Natural killer cell (primary cell): ENCODE measurements at regions not wholly inside any gene's neighbourhood (a gene's known extent, or its start where the extent isn't known, plus 50 kb on each side); places are given as distances from the start of the nearest gene placed in this dataset.

ENCODE experiments used
- ATAC-seq, 3 donors: fragments of 150-1000 bp in 2 of 3; fragments of 200-7000 bp in 1 of 3; cut with Tn5 transposase; 1 replicate in 1 of 3; 2 replicates in 2 of 3; pipeline ENCODE4 v1.10.0; 2021; ENCODE audit warnings: mild to moderate bottlenecking in 2 of 3, moderate library complexity in 2 of 3
- DNase-seq, 2 donors: peaks; one replicate each; pipeline versions ENCODE4 v3.0.0 to v3.0.0-alpha.2; 2013 to 2021; ENCODE audit warnings: mixed read lengths in 1 of 2
- H3K27ac ChIP-seq: one replicate; pipeline ENCODE4 v1.5.1; 2013; ENCODE audit warnings: mild to moderate bottlenecking, low read length
- H3K27me3 ChIP-seq: one replicate; pipeline ENCODE4 v1.6.1; 2013; ENCODE audit warnings: low read length; ENCODE audit not compliant: control insufficient read depth, insufficient read depth
- H3K36me3 ChIP-seq: one replicate; pipeline ENCODE4 v1.6.1; 2013; ENCODE audit warnings: low read length; ENCODE audit not compliant: control insufficient read depth, insufficient read depth
- H3K4me1 ChIP-seq: one replicate; pipeline ENCODE4 v1.6.1; 2013; ENCODE audit warnings: low read length; ENCODE audit not compliant: control insufficient read depth, insufficient read depth
- H3K4me3 ChIP-seq: one replicate; pipeline ENCODE4 v1.5.1; 2013; ENCODE audit warnings: low read length
- H3K9me3 ChIP-seq: one replicate; pipeline ENCODE4 v1.6.1; 2013; ENCODE audit warnings: low read length; ENCODE audit not compliant: control insufficient read depth, insufficient read depth
- H3K27ac Mint-ChIP-seq, 2 donors: one replicate each; pipeline ENCODE4 v1.8.0; 2022; ENCODE audit warnings: mild to moderate bottlenecking in 2 of 2, mixed read lengths in 2 of 2, moderate library complexity in 1 of 2
- H3K27me3 Mint-ChIP-seq, 2 donors: one replicate each; pipeline ENCODE4 v1.8.0; 2022; ENCODE audit warnings: low read depth in 2 of 2, mixed read lengths in 2 of 2
- H3K36me3 Mint-ChIP-seq: one replicate; pipeline ENCODE4 v1.8.0; 2022; ENCODE audit warnings: mixed read lengths
- H3K4me1 Mint-ChIP-seq, 2 donors: one replicate each; pipeline ENCODE4 v1.8.0; 2022; ENCODE audit warnings: mixed read lengths in 2 of 2
- H3K4me3 Mint-ChIP-seq: one replicate; pipeline ENCODE4 v1.8.0; 2022; ENCODE audit warnings: mild to moderate bottlenecking, moderate library complexity, mixed read lengths
- H3K9me3 Mint-ChIP-seq, 2 donors: one replicate each; pipeline ENCODE4 v1.8.0; 2022; ENCODE audit warnings: mixed read lengths in 2 of 2
- WGBS: methylation state at CpG from one replicate; pipeline ENCODE4 v1.1.7; 2013; ENCODE audit warnings: missing lambda C conversion rate; ENCODE audit not compliant: insufficient coverage; 5-methylcytosine and 5-hydroxymethylcytosine counted together
- intact Hi-C: fragments of 100-400 bp; cut with micrococcal nuclease; formaldehyde crosslinking; loops from one replicate; pipeline ENCODE4 v1.14.2; 2022
- TF ChIP-seq, protein P1 (sequence below): fragments of 200-600 bp; IDR thresholded peaks from one replicate; pipeline ENCODE4 v1.8.0; 2022; ENCODE audit warnings: antibody characterized with exemption

DNA sequence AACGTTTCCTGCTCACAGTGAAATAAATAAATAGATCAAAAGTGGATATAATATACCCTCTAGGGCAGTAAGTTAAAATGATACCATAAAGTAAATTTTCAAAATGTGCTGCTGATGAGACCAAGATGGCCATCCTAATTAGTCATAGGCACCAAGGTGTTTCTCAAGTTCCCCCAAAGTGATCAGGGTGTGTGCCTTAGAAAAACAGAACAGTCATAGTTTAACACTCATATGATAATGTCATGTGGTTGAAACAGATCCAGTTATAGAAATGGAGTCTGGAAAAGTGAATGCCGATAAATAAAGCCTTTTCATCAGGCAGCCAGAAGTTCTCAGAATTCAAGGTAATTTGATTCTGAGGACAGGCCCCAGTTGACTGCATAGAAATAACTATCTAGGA lies 161.5 kb upstream of the CDKN2B start:
- intact Hi-C loops = no loop called here
- Histone ChIP-seq H3K27me3 (peaks cover 2% of the 10 kb centered on the region), H3K27ac (peak overlapping the region; percentile 38), H3K36me3 (no peaks in the 10 kb centered on the region), H3K4me1 (no peaks in the 10 kb centered on the region), H3K9me3 (no peaks in the 10 kb centered on the region), H3K4me3 (no peak overlapping the region)
- peaks cover 0 to 2% of the 10 kb centered on the region in 2 donors for H3K9me3 Mint-ChIP-seq
- 100% methylated on average over 1 of the region's 2 CpGs for WGBS
- H3K4me3 Mint-ChIP-seq = no peak overlapping the region
- TF ChIP-seq, protein P1, sequence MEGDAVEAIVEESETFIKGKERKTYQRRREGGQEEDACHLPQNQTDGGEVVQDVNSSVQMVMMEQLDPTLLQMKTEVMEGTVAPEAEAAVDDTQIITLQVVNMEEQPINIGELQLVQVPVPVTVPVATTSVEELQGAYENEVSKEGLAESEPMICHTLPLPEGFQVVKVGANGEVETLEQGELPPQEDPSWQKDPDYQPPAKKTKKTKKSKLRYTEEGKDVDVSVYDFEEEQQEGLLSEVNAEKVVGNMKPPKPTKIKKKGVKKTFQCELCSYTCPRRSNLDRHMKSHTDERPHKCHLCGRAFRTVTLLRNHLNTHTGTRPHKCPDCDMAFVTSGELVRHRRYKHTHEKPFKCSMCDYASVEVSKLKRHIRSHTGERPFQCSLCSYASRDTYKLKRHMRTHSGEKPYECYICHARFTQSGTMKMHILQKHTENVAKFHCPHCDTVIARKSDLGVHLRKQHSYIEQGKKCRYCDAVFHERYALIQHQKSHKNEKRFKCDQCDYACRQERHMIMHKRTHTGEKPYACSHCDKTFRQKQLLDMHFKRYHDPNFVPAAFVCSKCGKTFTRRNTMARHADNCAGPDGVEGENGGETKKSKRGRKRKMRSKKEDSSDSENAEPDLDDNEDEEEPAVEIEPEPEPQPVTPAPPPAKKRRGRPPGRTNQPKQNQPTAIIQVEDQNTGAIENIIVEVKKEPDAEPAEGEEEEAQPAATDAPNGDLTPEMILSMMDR = no peak
- H3K36me3 Mint-ChIP-seq = no peaks in the 10 kb centered on the region
- ATAC-seq (no peak), DNase-seq (no peak)
- H3K4me1 Mint-ChIP-seq = no peaks in the 10 kb centered on the region
- no peak overlapping the region for H3K27ac Mint-ChIP-seq
- no peaks in the 10 kb centered on the region for H3K27me3 Mint-ChIP-seq

DNA sequence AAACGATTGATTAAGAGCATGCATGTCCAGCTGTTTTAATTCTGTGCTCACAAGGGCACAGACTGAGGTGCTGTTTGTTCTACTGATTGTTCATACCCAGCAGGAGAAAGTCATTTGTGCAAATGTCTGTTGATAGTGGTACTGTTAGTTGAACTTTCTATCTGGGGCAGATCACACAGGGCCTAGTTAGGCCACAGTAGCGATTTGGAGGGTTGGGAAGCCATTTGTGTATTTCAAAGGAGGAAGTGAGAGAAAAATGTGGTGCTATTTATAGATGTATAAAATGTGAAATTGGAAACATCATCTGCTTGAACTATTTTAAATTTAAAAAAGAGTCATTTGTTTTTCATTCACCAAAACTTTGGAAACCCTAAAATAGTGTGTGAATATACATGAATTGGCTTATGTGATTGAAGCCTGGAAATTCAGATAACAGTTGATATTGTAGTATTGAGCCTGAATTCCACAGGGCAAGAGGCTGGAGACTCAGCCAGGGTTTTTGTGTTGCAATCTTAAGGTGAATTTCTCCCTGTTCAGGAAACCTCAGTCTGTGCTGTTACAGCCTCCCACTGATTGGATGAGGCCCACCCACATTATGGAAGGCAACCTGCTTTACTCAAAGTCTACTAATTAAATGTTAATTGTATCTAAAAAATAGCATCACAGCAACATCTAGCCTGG lies 162.0 kb upstream of the CDKN2B start:
- H3K9me3 ChIP-seq = no peaks in the 10 kb centered on the region
- H3K27ac ChIP-seq = peak overlapping the region; percentile 38
- no peaks in the 10 kb centered on the region for H3K27me3 ChIP-seq
- peaks cover 0 to 2% of the 10 kb centered on the region in 2 donors for H3K4me1 Mint-ChIP-seq
- intact Hi-C loops = no loop called here
- H3K27ac Mint-ChIP-seq = no peak overlapping the region
- H3K36me3 ChIP-seq = no peaks in the 10 kb centered on the region
- H3K4me3 Mint-ChIP-seq = no peak overlapping the region
- no peak overlapping the region for H3K4me3 ChIP-seq
- DNase-seq = no peak
- WGBS = 46% methylated on average over 2 of the region's 2 CpGs
- H3K4me1 ChIP-seq = no peaks in the 10 kb centered on the region
- no peaks in the 10 kb centered on the region for H3K27me3 Mint-ChIP-seq
- TF ChIP-seq, protein P1 = no peak
- peaks cover 0 to 2% of the 10 kb centered on the region in 2 donors for H3K9me3 Mint-ChIP-seq
- H3K36me3 Mint-ChIP-seq = no peaks in the 10 kb centered on the region
- ATAC-seq = no peak

GRCh38 chr9:22171691-22172090 lies 162.6 kb upstream of the CDKN2B start:
- WGBS = no CpG with 5 or more reads among the region's 3 CpGs
- no peak for ATAC-seq
- no peaks in the 10 kb centered on the region for H3K36me3 Mint-ChIP-seq
- Histone ChIP-seq H3K4me3 (no peak overlapping the region), H3K4me1 (no peaks in the 10 kb centered on the region), H3K9me3 (no peaks in the 10 kb centered on the region), H3K27ac (no peak overlapping the region), H3K27me3 (no peaks in the 10 kb centered on the region), H3K36me3 (no peaks in the 10 kb centered on the region)
- intact Hi-C loops = no loop called here
- H3K4me3 Mint-ChIP-seq = no peak overlapping the region
- no peak overlapping the region for H3K27ac Mint-ChIP-seq
- H3K4me1 Mint-ChIP-seq = peaks cover 0 to 6% of the 10 kb centered on the region in 2 donors
- no peaks in the 10 kb centered on the region for H3K27me3 Mint-ChIP-seq
- no peak for DNase-seq
- peaks cover 0 to 2% of the 10 kb centered on the region in 2 donors for H3K9me3 Mint-ChIP-seq
- TF ChIP-seq, protein P1 = no peak

DNA sequence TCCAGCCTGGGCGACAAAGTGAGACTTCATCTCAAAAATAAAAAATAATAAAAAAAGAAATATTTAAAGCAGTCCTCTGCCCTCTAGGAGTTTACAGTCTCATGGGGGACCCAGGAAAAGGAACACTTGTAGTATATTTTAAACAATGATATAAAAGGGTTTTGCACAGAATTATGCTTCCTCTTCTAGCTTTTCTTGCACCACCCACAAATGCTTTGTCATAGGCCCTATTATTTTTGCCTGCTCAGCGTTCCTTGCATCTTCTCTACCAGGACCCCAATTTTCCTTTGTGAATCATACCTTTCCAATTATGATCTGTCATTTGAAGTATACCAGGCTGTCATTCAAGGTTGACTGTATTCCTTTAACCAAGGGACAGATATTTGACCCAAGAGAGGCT lies 164.8 kb upstream of the CDKN2B start:
- H3K36me3 Mint-ChIP-seq = no peaks in the 10 kb centered on the region
- no peak overlapping the region for H3K4me3 Mint-ChIP-seq
- H3K4me1 ChIP-seq = no peaks in the 10 kb centered on the region
- intact Hi-C loops = no loop called here
- peaks cover 0 to 6% of the 10 kb centered on the region in 2 donors for H3K4me1 Mint-ChIP-seq
- no peak overlapping the region for H3K27ac ChIP-seq
- H3K9me3 Mint-ChIP-seq = peaks cover 0 to 1% of the 10 kb centered on the region in 2 donors
- TF ChIP-seq, protein P1 = no peak
- no peak for ATAC-seq
- H3K36me3 ChIP-seq = no peaks in the 10 kb centered on the region
- H3K9me3 ChIP-seq = no peaks in the 10 kb centered on the region
- WGBS = 81% methylated on average over 1 of the region's 2 CpGs
- H3K27me3 ChIP-seq = no peaks in the 10 kb centered on the region
- H3K27me3 Mint-ChIP-seq = no peaks in the 10 kb centered on the region
- no peak overlapping the region for H3K4me3 ChIP-seq
- no peak for DNase-seq
- H3K27ac Mint-ChIP-seq = no peak overlapping the region
